ACC112 (cell line): ENCODE measurements at regions not wholly inside any gene's neighbourhood (a gene's known extent, or its start where the extent isn't known, plus 50 kb on each side); places are given as distances from the start of the nearest gene placed in this dataset.
"Not testable (repeated sequence)": the region's sequence is repeated elsewhere in the genome, so short reads cannot be mapped to it uniquely, and the experiment has no call there.

Experiments
- H2AFZ ChIP-seq: fragments of 200-600 bp; sonication (generic); one replicate; pipeline ENCODE4 v1.6.0; 2017; ENCODE audit warnings: antibody characterized with exemption, low read length; ENCODE audit not compliant: unreplicated experiment
- H3K27ac ChIP-seq: fragments of 200-600 bp; sonication (generic); 2 replicates; pipeline ENCODE4 v1.5.1; 2014; ENCODE audit warnings: low read depth, mild to moderate bottlenecking, antibody characterized with exemption, low read length, moderate library complexity
- H3K27me3 ChIP-seq: fragments of 200-600 bp; sonication (generic); 2 replicates; pipeline ENCODE4 v1.6.1; 2014; ENCODE audit warnings: mild to moderate bottlenecking, antibody characterized with exemption, low read length, moderate library complexity, mixed read lengths; ENCODE audit not compliant: insufficient read depth
- H3K36me3 ChIP-seq: fragments of 200-600 bp; sonication (generic); 2 replicates; pipeline ENCODE4 v1.6.1; 2016; ENCODE audit warnings: mild to moderate bottlenecking, antibody characterized with exemption, low read length, moderate library complexity, mixed read lengths; ENCODE audit not compliant: insufficient read depth
- H3K4me1 ChIP-seq: fragments of 200-600 bp; sonication (generic); one replicate; pipeline ENCODE4 v1.6.1; 2016; ENCODE audit warnings: low read length, mixed read lengths; ENCODE audit not compliant: insufficient read depth, unreplicated experiment, control insufficient read depth
- H3K4me3 ChIP-seq: fragments of 200-600 bp; sonication (generic); 2 replicates; pipeline ENCODE4 v1.5.1; 2014; ENCODE audit warnings: mild to moderate bottlenecking, low read depth, low read length
- H3K79me2 ChIP-seq: fragments of 200-600 bp; sonication (generic); one replicate; pipeline ENCODE4 v1.6.0; 2016; ENCODE audit warnings: low read length; ENCODE audit not compliant: control insufficient read depth, unreplicated experiment, insufficient read depth

- not testable (repeated sequence) for H3K79me2 ChIP-seq, H3K4me3 ChIP-seq, H3K27ac ChIP-seq, H3K4me1 ChIP-seq, H3K36me3 ChIP-seq, H2AFZ ChIP-seq
- peaks cover 70% of the 10 kb centered on the region; the same call in 1 of the 2 replicates for H3K27me3 ChIP-seq
Measured at GRCh38 chr15:69684823-69685222, 232.2 kb downstream of the RPLP1 start.

GRCh38 chr15:69685512-69686452 is 233.2 kb downstream of the RPLP1 start:
- Histone ChIP-seq H3K4me1 (no peaks in the 10 kb centered on the region), H3K27me3 (peaks cover 66% of the 10 kb centered on the region; the same call in 1 of the 2 replicates), H2AFZ (no peak overlapping the region), H3K36me3 (no peaks in the 10 kb centered on the region), H3K4me3 (no peak overlapping the region), H3K79me2 (no peaks in the 10 kb centered on the region), H3K27ac (no peak overlapping the region)

DNA sequence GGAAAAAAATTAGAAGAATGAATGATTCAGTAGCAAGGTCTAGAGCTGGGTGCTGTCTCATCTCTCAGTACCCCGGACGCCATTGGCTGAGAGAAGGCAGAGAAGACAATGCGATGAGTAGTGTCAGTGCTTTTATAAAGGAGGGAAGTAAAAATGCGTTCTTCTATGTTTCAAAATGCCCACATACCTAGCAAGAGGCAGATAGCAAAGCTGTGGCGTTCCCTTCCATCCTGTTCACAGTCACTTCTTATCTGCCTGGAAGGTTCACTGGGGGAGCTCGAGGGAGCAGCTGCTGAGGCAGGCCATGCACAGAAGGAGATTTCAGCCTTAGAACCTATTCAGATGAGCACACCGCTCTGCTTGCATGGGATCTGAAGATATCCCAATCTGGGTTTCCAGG is 234.0 kb downstream of the RPLP1 start:
- no peaks in the 10 kb centered on the region for H3K36me3 ChIP-seq
- H2AFZ ChIP-seq, result no peak overlapping the region
- H3K4me1 ChIP-seq, result no peaks in the 10 kb centered on the region
- H3K79me2 ChIP-seq, result no peaks in the 10 kb centered on the region
- no peak overlapping the region for H3K27ac ChIP-seq
- peaks cover 66% of the 10 kb centered on the region for H3K27me3 ChIP-seq
- H3K4me3 ChIP-seq, result no peak overlapping the region

DNA sequence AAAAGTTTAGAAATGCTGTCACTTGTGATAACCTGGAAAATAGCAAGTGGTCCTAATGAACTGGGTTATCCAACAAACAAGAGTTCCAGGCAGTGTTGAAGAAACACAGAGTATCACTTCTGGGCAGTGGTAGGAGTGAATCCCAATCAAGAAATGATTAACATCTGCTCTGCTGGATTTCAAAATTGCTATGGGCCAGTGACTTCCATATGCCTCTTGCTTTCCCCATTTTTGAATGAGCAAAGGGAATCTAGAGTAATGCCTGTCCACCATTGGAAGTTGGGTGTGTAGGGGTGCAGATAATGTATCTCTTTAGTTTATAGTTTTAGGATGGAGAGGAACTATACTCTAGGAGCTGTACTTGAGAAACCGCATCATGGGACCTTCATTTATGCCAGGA is 236.5 kb downstream of the RPLP1 start:
- H3K27ac ChIP-seq, result no peak overlapping the region
- no peak overlapping the region for H2AFZ ChIP-seq
- H3K79me2 ChIP-seq, result no peaks in the 10 kb centered on the region
- no peaks in the 10 kb centered on the region for H3K36me3 ChIP-seq
- H3K4me3 ChIP-seq, result no peak overlapping the region
- peaks cover 75% of the 10 kb centered on the region for H3K27me3 ChIP-seq
- H3K4me1 ChIP-seq, result no peaks in the 10 kb centered on the region

- H3K27me3 ChIP-seq, result peaks cover 88% of the 10 kb centered on the region
- no peaks in the 10 kb centered on the region for H3K4me1 ChIP-seq
- H2AFZ ChIP-seq, result no peak overlapping the region
- H3K4me3 ChIP-seq, result no peak overlapping the region
- H3K27ac ChIP-seq, result no peak overlapping the region
- no peaks in the 10 kb centered on the region for H3K36me3 ChIP-seq
- H3K79me2 ChIP-seq, result no peaks in the 10 kb centered on the region
Measured at GRCh38 chr15:69691307-69692015, 238.8 kb downstream of the RPLP1 start.

- no peaks in the 10 kb centered on the region for H3K4me1 ChIP-seq
- no peaks in the 10 kb centered on the region for H3K79me2 ChIP-seq
- H3K36me3 ChIP-seq, result no peaks in the 10 kb centered on the region
- H2AFZ ChIP-seq, result no peak overlapping the region
- H3K27me3 ChIP-seq, result peaks cover 90% of the 10 kb centered on the region
- no peak overlapping the region for H3K4me3 ChIP-seq
- no peak overlapping the region for H3K27ac ChIP-seq
Measured at GRCh38 chr15:69692342-69692741, 239.7 kb downstream of the RPLP1 start.

DNA sequence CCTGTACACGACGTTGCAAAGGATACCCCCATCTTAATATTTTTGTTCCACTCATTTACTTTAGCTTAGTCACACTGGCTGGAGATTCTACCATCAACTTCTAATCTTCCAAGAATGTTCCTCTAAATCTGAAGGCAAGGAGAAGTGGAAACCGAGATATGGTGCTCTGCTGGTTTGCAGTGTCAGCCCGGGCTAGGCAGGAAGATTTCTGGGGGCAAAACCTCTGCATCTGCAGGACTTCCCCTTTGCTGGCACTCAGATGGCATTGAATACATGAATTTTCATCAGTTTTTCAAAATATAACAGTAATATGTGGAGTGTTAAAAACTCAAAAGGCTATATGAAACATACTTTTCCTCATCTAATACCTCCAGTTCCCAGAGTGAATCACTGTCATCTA is 240.4 kb downstream of the RPLP1 start:
- Histone ChIP-seq H3K4me1 (no peaks in the 10 kb centered on the region), H3K4me3 (no peak overlapping the region), H3K79me2 (no peaks in the 10 kb centered on the region), H2AFZ (no peak overlapping the region), H3K27me3 (peaks cover 92% of the 10 kb centered on the region), H3K36me3 (no peaks in the 10 kb centered on the region), H3K27ac (no peak overlapping the region)

GRCh38 chr15:69696946-69697345 is 244.3 kb downstream of the RPLP1 start:
- Histone ChIP-seq H3K36me3 (no peaks in the 10 kb centered on the region), H3K27me3 (peaks cover 93% of the 10 kb centered on the region), H3K79me2 (no peaks in the 10 kb centered on the region), H3K4me3 (no peak overlapping the region), H3K4me1 (no peaks in the 10 kb centered on the region), H2AFZ (no peak overlapping the region), H3K27ac (no peak overlapping the region)

- H3K4me3 ChIP-seq, result no peak overlapping the region
- no peaks in the 10 kb centered on the region for H3K79me2 ChIP-seq
- H3K27ac ChIP-seq, result no peak overlapping the region
- no peaks in the 10 kb centered on the region for H3K4me1 ChIP-seq
- no peaks in the 10 kb centered on the region for H3K36me3 ChIP-seq
- H2AFZ ChIP-seq, result no peak overlapping the region
- peaks cover 87% of the 10 kb centered on the region for H3K27me3 ChIP-seq
Measured at GRCh38 chr15:69697916-69698315, 245.3 kb downstream of the RPLP1 start.

GRCh38 chr15:69699096-69699495 is 246.5 kb downstream of the RPLP1 start:
- Histone ChIP-seq H3K27me3 (peaks cover 83% of the 10 kb centered on the region), H3K79me2 (no peaks in the 10 kb centered on the region), H3K36me3 (no peaks in the 10 kb centered on the region), H2AFZ (no peak overlapping the region), H3K4me1 (no peaks in the 10 kb centered on the region), H3K27ac (no peak overlapping the region), H3K4me3 (no peak overlapping the region)

DNA sequence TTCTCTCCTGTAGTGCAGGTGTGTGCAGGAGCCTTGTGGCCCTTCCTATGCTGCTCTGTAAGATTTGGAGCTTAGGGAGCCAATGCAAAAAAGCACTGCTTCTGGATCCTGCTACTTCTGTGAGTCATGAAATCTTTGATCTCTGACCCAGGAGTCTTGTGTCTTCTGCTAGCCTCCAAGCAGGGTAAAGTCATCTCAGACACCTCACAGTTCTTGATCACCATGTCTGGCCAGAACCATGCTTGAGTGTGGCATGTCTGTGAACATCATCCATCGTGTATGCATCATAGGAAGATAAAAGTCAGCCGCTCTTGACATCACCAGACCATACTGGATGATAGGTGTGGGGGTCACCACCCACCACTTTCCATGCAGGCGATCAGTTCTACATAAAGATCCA is 247.8 kb downstream of the RPLP1 start:
- Histone ChIP-seq H3K4me1 (no peaks in the 10 kb centered on the region), H2AFZ (no peak overlapping the region), H3K27me3 (peaks cover 70% of the 10 kb centered on the region), H3K79me2 (no peaks in the 10 kb centered on the region), H3K36me3 (no peaks in the 10 kb centered on the region), H3K27ac (no peak overlapping the region), H3K4me3 (no peak overlapping the region)
